Stimulated activated naive CD8-positive, alpha-beta T cell treated with anti-CD3 and anti-CD28 coated beads, Interleukin-15, amount 100 ng/mL, for 72 hours (primary cell): ENCODE measurements at regions not wholly inside any gene's neighbourhood (a gene's known extent, or its start where the extent isn't known, plus 50 kb on each side); places are given as distances from the start of the nearest gene placed in this dataset.

ENCODE experiments used
- ATAC-seq: fragments of 150-1000 bp; cut with Tn5 transposase; 2 replicates; pipeline ENCODE4 v1.10.0; 2021; ENCODE audit warnings: mild to moderate bottlenecking, moderate library complexity
- DNase-seq, 2 donors: peaks; one replicate each; pipeline ENCODE4 v3.0.0; 2021 to 2022
- H3K27ac Mint-ChIP-seq, 2 donors: one replicate each; pipeline ENCODE4 v1.8.0; 2022; ENCODE audit warnings: mild to moderate bottlenecking in 2 of 2, mixed read lengths in 2 of 2, moderate library complexity in 2 of 2
- H3K27me3 Mint-ChIP-seq: one replicate; pipeline ENCODE4 v1.8.0; 2022; ENCODE audit warnings: mixed read lengths
- H3K4me1 Mint-ChIP-seq: one replicate; pipeline ENCODE4 v1.8.0; 2022; ENCODE audit warnings: mild to moderate bottlenecking, mixed read lengths
- H3K4me3 Mint-ChIP-seq, 2 donors: one replicate each; pipeline ENCODE4 v1.8.0; 2022; ENCODE audit warnings: mild to moderate bottlenecking in 2 of 2, mixed read lengths in 2 of 2, moderate library complexity in 1 of 2
- H3K9me3 Mint-ChIP-seq, 2 donors: one replicate each; pipeline ENCODE4 v1.8.0; 2022; ENCODE audit warnings: mixed read lengths in 2 of 2

DNA sequence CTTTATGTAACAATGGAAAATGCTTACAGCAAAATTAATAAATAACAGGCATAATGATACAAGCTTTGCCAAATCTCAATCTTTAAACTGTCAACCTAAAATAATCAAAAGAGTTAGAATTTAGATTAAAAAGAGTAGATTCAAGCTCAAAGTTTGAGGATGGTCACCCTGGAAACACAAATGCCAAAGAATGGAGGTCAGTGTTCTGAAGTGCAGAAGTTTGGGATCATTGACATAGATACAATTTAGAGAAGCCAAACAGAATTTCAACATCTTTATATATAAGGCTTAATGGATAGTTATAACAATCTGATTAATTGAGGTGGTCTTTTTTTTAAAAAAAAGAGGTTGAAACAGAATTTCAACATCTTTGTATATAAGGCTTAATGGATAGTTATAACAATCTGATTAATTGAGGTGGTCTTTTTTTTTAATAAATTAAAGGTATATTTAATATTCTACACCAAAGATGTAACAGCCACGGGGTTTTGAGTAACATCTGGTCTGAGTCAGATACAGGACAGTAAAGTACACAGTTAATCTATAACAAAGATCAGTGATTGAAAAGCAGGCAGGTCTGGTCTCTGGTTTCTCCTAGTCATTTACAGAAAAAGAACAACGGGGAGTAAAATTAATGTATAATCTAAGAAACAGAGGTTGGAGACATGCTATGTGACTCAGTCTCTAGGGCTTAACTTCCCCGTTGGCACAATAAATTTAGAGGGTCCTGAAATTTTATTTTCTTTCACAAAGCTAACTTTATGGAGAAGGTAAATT, 490.7 kb downstream of the GBE1 start:
- Mint-ChIP-seq H3K27me3 (no peaks in the 10 kb centered on the region), H3K27ac (no peak overlapping the region), H3K9me3 (peaks cover 0 to 4% of the 10 kb centered on the region in 2 donors), H3K4me1 (no peaks in the 10 kb centered on the region), H3K4me3 (no peak overlapping the region)
- DNase-seq (no peak), ATAC-seq (no peak)

GRCh38 chr3:81268526-81268925, 492.9 kb downstream of the GBE1 start:
- ATAC-seq, result no peak
- no peaks in the 10 kb centered on the region for H3K27me3 Mint-ChIP-seq
- no peaks in the 10 kb centered on the region for H3K4me1 Mint-ChIP-seq
- H3K27ac Mint-ChIP-seq, result no peak overlapping the region
- no peak overlapping the region for H3K4me3 Mint-ChIP-seq
- no peaks in the 10 kb centered on the region for H3K9me3 Mint-ChIP-seq
- DNase-seq, result no peak

DNA sequence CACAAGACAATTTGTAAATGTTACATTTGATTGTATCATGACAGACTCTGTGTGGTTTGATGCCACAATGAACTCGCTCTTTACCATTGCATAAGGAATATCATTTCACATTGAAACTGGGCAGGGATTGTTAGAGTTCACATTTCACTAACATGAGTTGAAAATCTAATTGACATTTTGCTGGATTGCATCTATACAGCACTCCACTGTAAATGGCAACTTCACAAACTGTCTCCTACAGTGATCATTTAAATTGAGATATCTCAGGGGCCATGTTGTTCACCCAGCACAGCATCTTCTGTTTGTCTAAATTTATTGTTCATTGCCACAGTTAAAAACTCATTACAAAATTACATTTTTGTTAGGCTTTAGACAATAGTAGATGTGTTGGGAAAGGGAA, 499.4 kb downstream of the GBE1 start:
- Mint-ChIP-seq H3K27me3 (no peaks in the 10 kb centered on the region), H3K27ac (no peak overlapping the region), H3K4me3 (no peak overlapping the region), H3K9me3 (no peaks in the 10 kb centered on the region), H3K4me1 (no peaks in the 10 kb centered on the region)
- DNase-seq, result no peak
- no peak for ATAC-seq

DNA sequence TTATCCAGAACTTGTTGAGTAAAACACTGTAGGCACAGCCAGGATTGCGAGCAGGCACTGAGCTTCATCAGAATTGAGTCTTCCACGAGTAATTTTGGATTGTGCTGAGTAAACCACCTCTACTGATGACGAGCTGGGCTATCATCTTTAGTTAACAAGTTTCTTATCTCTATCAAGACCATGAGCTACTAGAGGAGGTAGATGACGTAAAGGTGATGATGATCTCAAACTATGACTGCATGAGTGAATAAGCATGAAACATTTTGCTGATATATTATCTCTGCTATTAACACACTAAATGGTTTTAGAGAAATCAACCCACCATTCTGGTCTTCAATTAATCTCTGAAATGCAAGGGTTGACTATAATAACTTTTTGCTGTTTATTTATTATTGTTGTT, 506.0 kb downstream of the GBE1 start:
- no peaks in the 10 kb centered on the region for H3K4me1 Mint-ChIP-seq
- no peaks in the 10 kb centered on the region for H3K27me3 Mint-ChIP-seq
- no peaks in the 10 kb centered on the region for H3K9me3 Mint-ChIP-seq
- DNase-seq, result no peak
- ATAC-seq, result no peak
- no peak overlapping the region for H3K4me3 Mint-ChIP-seq
- H3K27ac Mint-ChIP-seq, result no peak overlapping the region

DNA sequence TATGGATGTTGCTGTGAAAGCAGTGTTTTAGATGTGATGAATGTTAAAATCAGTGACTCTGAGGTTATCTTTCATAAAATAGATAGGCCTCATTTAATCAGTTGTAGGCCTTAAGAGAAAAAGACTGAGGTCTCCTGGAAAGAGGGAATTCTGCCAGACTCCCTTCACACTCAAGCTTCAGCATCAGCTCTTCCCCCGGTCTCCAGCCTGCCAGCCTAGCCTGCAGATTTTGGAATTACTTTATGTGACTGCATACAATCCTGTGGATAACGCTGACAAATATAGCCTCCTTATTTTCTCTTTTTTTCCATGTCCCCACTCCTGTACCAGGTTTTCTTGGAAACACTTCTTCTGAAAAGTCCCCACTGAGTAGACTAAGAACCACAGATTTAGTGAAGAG, 510.3 kb downstream of the GBE1 start:
- Mint-ChIP-seq H3K27me3 (no peaks in the 10 kb centered on the region), H3K9me3 (peaks cover 4 to 7% of the 10 kb centered on the region in 2 donors), H3K27ac (no peak overlapping the region), H3K4me1 (no peaks in the 10 kb centered on the region), H3K4me3 (no peak overlapping the region)
- DNase-seq (no peak), ATAC-seq (no peak)

DNA sequence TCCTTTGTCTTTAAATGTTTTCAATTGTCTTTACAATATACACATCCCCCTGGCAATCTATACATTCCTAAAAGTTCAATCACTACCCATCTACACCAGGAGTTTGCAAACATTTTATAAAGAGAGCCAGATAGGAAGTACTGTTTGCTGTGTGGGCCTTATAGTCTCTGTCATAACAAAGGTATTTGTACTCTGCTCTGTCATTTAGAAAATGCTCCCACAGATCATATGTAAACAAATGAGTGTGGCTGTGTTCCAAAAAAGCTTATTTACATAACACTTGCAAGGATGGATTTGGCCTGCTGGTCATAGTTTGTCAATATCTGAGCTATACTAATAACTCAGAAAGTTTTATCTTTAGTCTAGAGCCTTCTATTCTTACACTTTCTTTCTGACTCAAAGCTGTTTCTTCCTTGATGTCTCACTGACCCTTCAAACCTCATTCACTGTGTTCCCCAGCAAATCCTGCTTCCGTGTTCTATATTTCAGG, 511.9 kb downstream of the GBE1 start:
- Mint-ChIP-seq H3K9me3 (peaks cover 4 to 7% of the 10 kb centered on the region in 2 donors), H3K4me3 (no peak overlapping the region), H3K27ac (no peak overlapping the region), H3K4me1 (no peaks in the 10 kb centered on the region), H3K27me3 (no peaks in the 10 kb centered on the region)
- no peak for DNase-seq
- ATAC-seq, result no peak

GRCh38 chr3:81245501-81245900, 515.9 kb downstream of the GBE1 start:
- Mint-ChIP-seq H3K4me1 (no peaks in the 10 kb centered on the region), H3K4me3 (no peak overlapping the region), H3K27ac (no peak overlapping the region), H3K9me3 (peaks cover 4 to 7% of the 10 kb centered on the region in 2 donors), H3K27me3 (no peaks in the 10 kb centered on the region)
- ATAC-seq (no peak), DNase-seq (no peak)

- H3K4me3 Mint-ChIP-seq, result no peak overlapping the region
- ATAC-seq (no peak), DNase-seq (no peak)
- H3K27ac Mint-ChIP-seq, result no peak overlapping the region
- H3K9me3 Mint-ChIP-seq, result peaks cover 3 to 7% of the 10 kb centered on the region in 2 donors
- no peaks in the 10 kb centered on the region for H3K4me1 Mint-ChIP-seq
- no peaks in the 10 kb centered on the region for H3K27me3 Mint-ChIP-seq
These were observed 516.4 kb downstream of the GBE1 start for GRCh38 chr3:81245043-81245442.

DNA sequence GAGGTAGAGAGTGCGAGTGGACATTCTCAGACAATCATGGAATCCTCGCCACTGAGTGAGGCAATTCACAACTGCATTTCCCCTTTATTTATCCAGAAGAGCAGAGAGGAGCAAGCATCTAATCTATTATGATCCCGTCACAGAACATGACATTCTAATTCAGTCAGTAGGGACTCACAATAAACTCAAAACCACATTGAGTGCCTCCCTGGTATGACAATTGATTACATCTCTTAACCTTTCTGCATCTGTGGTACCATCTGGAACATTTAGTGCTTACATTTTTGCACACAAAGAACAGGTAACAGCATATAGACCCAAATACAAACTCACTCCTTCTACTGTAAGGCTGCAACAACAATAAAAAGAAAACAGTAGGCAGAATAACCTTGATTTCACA, 517.2 kb downstream of the GBE1 start:
- H3K9me3 Mint-ChIP-seq, result peaks cover 0 to 6% of the 10 kb centered on the region in 2 donors
- no peaks in the 10 kb centered on the region for H3K4me1 Mint-ChIP-seq
- no peaks in the 10 kb centered on the region for H3K27me3 Mint-ChIP-seq
- H3K4me3 Mint-ChIP-seq, result no peak overlapping the region
- H3K27ac Mint-ChIP-seq, result no peak overlapping the region
- DNase-seq (no peak), ATAC-seq (no peak)

- Mint-ChIP-seq H3K27ac (no peak overlapping the region), H3K4me1 (no peaks in the 10 kb centered on the region), H3K9me3 (no peaks in the 10 kb centered on the region), H3K4me3 (no peak overlapping the region), H3K27me3 (no peaks in the 10 kb centered on the region)
- DNase-seq (no peak), ATAC-seq (no peak)
These were observed 518.6 kb downstream of the GBE1 start for GRCh38 chr3:81242871-81243270.

GRCh38 chr3:81237181-81237580, 524.3 kb downstream of the GBE1 start:
- Mint-ChIP-seq H3K4me3 (no peak overlapping the region), H3K4me1 (no peaks in the 10 kb centered on the region), H3K27ac (no peak overlapping the region), H3K27me3 (no peaks in the 10 kb centered on the region), H3K9me3 (peaks cover 0 to 4% of the 10 kb centered on the region in 2 donors)
- no peak for ATAC-seq
- DNase-seq, result no peak

GRCh38 chr3:81218023-81218422, 543.4 kb downstream of the GBE1 start:
- no peak overlapping the region for H3K27ac Mint-ChIP-seq
- no peaks in the 10 kb centered on the region for H3K27me3 Mint-ChIP-seq
- ATAC-seq (no peak), DNase-seq (no peak)
- no peaks in the 10 kb centered on the region for H3K4me1 Mint-ChIP-seq
- H3K4me3 Mint-ChIP-seq, result no peak overlapping the region
- H3K9me3 Mint-ChIP-seq, result peaks cover 0 to 5% of the 10 kb centered on the region in 2 donors

GRCh38 chr3:81217101-81217500, 544.3 kb downstream of the GBE1 start:
- DNase-seq (no peak), ATAC-seq (no peak)
- no peak overlapping the region for H3K27ac Mint-ChIP-seq
- H3K27me3 Mint-ChIP-seq, result no peaks in the 10 kb centered on the region
- H3K4me3 Mint-ChIP-seq, result no peak overlapping the region
- H3K4me1 Mint-ChIP-seq, result no peaks in the 10 kb centered on the region
- peaks cover 0 to 5% of the 10 kb centered on the region in 2 donors for H3K9me3 Mint-ChIP-seq

- no peaks in the 10 kb centered on the region for H3K27me3 Mint-ChIP-seq
- H3K4me1 Mint-ChIP-seq, result no peaks in the 10 kb centered on the region
- DNase-seq (no peak), ATAC-seq (no peak)
- H3K9me3 Mint-ChIP-seq, result peaks cover 0 to 5% of the 10 kb centered on the region in 2 donors
- H3K27ac Mint-ChIP-seq, result no peak overlapping the region
- H3K4me3 Mint-ChIP-seq, result no peak overlapping the region
These were observed 545.3 kb downstream of the GBE1 start for GRCh38 chr3:81216192-81216591.

DNA sequence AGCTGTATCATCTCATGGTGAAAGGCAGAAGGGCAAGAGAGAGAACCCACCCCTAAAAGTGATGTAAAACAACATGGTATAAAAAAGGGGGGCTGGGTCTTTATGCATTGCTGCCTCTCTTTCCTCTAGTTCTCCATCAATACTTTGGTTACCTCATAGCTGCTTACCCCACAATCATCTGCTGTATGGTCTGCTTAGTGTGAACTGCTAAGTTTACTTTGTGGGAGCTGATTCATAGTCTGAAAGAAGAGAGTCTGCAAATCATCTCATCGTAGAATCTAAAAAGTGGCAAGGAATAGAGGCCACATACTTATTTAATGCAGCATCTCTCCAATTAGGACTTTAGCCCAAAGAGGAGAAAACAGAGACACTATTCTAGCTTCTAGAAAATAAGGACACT, 546.8 kb downstream of the GBE1 start:
- ATAC-seq (no peak), DNase-seq (no peak)
- Mint-ChIP-seq H3K27me3 (no peaks in the 10 kb centered on the region), H3K4me1 (no peaks in the 10 kb centered on the region), H3K9me3 (peaks cover 0 to 5% of the 10 kb centered on the region in 2 donors), H3K4me3 (no peak overlapping the region), H3K27ac (no peak overlapping the region)

DNA sequence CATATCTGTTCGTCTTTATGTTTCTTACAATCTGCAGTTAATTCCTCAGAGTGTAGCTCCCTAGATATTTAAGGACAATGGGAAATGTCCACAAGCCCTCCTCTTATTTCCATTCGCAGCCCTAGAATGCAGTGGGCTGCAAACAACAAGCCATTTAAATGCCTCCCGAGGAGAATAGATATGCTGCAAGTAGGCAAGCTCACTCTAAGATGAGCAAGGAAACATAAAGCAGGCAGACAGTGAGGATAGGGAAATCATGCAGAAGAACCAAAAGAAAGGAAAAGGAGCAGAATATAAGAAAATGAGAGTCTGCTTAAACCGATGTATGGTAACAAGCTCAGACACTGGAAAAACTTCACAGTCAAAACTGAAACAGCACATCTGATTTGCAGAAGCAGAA, 561.9 kb downstream of the GBE1 start:
- Mint-ChIP-seq H3K27me3 (no peaks in the 10 kb centered on the region), H3K9me3 (peaks cover 0 to 7% of the 10 kb centered on the region in 2 donors)
- no peak for DNase-seq

DNA sequence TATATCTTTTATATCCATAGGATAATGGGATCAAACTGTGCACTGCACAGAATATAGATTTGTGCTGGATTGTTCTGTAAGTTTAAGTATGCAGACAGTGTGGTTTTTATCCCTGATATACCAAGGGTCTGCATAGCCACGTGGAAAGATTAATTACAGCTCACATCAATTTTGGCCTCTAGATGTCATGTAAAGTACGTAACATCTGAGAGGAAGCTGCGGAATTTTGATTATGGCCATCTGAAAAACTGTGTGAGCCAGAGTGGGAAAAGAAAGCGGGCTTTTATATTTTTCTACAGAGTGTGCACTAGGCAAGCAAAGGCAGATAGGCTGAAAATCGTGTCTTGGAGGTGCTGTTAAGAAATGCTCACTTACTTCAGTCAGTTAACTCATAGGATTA, 562.7 kb downstream of the GBE1 start:
- H3K4me3 Mint-ChIP-seq, result no peak overlapping the region
- no peak overlapping the region for H3K27ac Mint-ChIP-seq
- H3K27me3 Mint-ChIP-seq, result no peaks in the 10 kb centered on the region
- no peak for DNase-seq
- H3K9me3 Mint-ChIP-seq, result peaks cover 0 to 7% of the 10 kb centered on the region in 2 donors
- no peaks in the 10 kb centered on the region for H3K4me1 Mint-ChIP-seq
- no peak for ATAC-seq

More for the DNA sequence above, 561.9 kb downstream of the GBE1 start:
- Mint-ChIP-seq H3K27ac (no peak overlapping the region), H3K4me3 (no peak overlapping the region), H3K4me1 (no peaks in the 10 kb centered on the region)
- ATAC-seq, result no peak
